ENCODE measurements at regions not wholly inside any gene's neighbourhood (a gene's known extent, or its start where the extent isn't known, plus 50 kb on each side); places are given as distances from the start of the nearest gene placed in this dataset.
"Not testable (repeated sequence)": the region's sequence is repeated elsewhere in the genome, so short reads cannot be mapped to it uniquely, and the experiment has no call there.

DNA sequence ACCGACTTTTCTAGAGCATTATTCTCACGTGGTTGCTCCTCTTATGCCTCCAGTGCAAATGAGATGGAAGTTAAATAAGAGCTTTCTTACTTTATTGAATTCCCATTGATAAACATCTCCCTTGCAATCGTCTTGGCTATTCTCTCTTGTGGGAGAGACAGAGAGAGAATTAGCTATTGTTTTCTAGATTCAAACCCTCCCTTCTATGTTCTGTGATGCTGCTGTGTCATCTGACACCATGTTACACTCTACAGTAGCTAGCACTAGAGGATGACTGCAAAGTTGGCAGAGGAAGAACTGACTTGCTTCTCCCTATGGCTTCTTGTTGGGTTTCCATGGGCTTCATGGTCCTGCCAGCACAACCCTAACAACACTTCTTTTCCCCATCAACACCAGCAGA lies 134.6 kb upstream of the RANBP3L start:
- DNase-seq = no peak

DNA sequence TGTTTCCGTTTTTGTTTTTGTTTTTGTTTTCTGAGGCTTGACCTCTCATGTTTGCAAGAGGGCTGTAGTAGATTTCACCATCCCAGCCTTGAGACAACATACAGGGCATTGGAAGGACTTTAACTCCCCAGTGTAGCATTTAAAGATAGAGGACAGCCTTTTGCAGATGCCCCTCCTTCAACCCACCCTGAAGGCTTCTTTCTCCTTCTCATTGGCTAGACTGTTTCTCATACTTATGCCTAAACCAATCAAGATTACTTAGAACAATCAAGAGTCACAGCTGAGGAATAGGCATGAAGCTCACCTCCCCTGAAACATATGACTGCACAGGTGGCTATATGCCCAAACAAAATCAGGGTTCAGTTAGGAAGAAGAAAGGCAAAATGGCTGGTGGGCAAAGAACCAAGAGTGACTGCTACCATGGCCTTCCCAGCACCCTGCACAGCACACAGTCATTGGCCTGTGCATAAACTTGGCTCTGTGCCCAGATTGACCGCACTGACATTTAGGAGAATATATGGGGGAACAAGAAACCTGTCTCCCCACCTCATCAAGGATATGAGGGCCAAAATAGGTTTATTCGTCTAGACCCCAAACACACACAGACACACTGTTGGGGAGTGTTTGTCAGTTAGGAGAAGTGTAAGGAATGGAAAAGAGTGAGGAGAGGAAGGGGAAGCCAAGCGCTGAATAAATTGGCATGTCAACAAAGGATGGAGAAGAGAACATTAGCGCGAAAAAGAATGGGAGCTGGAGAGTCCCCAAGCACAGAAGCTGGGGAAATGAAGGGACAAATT lies 137.3 kb upstream of the RANBP3L start:
- DNase-seq = no peak

DNA sequence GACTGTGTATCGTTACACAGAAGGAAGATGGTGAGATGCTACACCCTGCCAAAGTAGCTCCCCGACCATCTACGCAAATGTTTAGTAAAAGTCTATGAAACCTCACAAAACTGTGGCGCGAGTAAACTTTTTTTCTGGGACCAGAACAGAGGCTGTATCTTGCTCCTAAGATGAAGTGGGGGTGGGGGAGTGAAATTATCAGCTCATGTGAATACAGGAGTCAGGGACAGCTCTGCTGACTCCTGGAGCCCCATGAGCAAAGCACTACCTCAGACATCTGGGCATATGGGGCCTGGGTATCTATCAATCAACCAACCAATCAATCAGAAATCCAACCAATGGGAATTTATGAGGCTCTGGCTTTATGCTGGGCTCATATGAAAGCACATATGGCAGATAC lies 138.6 kb upstream of the RANBP3L start:
- DNase-seq = no peak

DNA sequence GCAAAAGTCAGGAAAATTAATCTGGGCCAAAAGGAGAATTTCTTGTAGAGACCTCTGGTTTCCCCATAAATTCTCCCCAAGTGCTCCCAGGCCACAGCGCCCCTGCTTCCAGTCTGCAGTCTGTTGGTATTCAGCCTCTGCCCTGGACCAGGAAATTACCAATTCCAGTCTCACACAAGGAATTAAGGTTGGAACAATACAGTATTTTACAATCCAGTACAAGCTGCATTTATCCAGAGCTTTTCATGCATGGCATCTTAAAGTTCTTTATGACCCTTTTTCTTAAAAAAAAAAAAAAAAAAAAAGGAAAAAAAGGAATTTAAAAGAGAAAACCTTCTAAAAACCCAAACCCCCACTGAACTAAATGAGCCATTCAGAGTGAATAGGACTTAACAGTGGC lies 139.6 kb upstream of the RANBP3L start:
- DNase-seq = no peak

DNA sequence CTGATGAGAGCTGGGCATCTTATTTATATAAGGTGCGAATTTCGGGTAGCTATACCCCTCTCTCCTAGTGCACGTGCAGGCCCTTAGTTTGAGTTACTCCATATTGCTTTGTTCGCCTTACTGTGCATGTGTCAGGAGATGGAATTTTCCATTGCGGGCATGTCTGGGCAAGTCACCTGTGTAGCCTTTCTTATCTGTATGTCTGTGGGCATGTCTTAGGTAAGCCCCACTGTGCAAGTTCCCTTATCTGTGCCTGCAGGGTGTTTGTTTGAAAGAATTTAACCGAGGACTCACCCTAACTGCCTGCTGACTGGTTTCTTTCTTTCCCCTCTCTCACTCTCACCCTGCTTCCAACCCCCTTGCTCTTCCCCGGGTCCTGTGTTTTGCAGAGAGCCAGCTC lies 140.7 kb upstream of the RANBP3L start:
- DNase-seq = no peak

DNA sequence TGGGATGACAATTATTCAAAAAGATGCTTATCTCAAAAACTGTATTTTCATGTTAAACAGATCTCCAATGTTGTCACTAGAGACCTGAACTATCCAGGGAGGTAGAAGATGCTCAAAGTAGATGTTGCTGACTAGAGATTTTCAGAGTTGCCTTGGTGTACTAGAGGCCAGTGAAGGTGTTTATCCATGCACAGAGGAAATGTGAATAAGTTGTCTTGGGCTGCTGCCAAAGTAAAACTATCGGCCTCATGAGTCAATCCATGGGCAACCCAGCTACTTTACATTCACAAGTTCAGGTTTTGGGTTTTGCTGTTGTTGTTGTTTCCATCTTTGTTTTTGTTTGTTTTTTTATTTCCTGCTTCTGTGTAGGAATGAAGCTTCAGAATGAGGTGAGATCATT lies 141.1 kb upstream of the RANBP3L start:
- DNase-seq = no peak

DNA sequence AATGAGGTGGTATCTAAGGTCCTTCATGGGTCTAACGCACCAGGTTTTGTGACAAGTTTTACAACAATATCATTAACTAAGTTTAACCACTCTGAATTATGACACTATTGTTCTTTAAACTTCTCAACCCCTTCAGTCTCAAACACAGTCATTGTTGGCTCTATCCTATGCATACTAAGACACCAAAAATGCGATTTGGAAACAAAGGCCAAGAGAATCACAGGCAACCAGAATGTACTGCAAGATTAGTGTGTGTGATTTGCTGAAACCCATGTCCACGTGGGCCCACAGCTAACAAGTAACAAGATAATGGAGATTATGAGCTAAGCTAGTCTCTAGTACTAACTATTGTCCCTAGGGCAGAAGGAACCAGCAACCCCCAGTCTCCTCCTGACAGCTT lies 142.2 kb upstream of the RANBP3L start:
- no peak for DNase-seq

DNA sequence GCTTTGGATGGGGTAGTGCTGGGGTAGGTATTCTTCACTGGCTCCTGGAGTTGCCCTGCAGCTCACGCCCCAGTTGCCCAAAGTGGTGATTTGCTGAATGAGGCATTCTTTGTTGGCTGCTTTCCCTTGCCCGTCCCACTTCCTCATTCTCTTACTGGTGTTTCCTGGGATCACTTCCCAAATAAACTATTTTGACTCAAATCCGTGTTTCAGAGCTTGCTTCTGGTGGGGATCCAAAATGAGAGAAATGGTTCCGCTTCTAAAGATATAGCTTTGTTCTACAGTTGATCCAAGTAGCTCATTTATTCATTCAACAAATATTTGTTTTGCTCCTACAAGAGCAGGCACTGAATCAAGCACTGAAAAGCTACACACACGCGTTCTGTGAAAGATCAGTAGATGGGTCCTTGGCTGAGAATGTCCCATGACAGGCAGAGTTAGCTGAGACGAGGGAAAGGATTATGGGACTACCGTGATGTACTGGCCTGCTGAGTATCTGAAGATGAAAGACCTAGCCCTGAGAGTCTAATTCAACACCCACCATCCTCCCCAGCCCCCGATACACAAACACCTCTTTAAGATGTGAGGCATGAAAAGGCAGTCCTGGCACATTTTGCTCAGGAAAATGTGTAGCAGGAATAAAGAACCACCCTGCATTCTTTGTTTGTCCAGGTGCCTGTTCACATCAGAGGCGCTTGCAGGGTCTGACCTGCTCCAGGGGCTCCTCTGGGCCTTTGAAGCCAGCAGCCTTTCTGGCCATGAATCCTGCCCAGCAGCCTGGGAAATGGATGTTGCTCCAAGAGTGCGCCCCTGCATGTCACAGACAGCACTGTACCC lies 143.1 kb upstream of the RANBP3L start:
- DNase-seq = no peak

DNA sequence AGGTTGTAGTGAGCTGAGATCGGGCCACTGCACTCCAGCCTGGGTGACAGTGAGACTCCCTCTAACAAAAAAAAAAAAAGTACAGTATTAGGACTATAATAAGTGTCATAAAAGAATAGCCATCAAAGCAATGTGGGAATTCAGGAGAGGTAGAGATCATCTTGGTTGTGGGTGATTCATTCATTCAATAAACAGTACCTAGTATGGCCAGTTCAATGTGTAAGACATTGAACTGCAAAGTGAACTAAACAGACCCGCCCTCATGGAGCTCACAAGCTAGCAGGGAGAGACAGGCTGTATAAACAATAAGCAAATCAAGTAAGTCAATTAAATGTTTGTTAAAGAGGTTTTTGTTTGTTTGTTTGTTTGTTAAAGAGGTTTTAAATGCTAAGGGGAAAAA lies 146.1 kb upstream of the RANBP3L start:
- no peak for DNase-seq

DNA sequence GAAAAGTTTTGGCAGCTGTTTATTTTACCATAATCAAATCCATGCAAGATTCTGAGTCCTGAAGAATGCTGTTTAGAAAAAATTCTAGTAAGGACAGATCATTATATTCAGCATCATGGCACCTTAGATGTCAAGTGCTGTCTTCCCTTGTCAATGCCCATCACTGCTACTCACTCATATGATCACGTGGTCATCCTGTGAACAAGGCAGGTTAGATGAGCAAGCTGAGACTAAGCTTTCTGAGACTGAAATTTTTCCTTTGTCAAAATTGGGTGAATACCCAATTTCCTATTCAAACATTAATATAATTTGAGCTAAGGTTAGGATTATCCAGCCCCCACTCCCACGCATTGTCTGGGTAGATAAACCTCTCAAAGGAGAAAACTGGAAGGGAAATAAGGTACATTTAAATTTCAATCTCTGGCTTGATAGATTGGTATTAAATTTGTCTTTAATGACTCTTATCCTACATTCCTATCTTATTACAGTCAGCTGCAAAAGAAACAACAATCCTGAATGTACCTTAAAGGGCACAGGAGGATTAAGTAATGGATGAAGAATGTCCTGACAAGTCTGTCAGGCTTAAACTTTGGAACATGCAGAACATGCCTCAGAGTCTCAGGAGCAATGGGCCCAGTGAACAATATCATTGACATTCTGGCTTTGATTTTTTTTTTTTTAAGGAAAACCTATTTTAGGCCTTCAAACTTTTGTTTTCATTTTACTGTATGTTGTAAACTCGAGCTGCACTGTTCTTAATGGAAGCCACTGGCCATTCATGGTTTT lies 148.7 kb upstream of the RANBP3L start:
- DNase-seq = no peak

DNA sequence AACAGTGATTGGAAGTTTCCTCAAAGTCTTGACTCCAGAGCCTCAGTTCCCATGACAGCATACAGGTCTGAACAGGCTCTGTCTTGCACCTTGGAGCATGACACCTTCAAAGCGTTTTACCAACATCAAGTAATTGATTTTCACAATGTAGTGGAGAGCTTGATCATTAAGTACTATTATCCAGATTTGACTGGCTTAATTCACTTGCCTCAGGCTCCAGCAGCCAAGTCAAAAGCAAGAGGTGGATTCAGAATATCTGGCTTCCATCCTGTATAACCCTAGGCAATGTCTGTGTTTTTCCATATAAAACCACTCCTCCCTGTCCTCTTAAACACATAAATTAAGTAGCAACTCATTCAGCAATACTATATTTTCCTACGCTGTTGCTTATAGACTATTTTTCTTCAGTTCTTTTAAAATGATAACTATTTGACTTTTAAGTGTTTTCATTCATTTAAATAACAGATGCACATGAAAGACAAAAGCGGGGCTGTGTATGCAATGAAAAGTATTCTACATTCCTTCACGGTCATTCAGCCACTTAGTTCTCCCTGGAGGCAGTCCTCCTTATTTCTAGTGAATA lies 150.8 kb upstream of the RANBP3L start:
- DNase-seq = no peak

DNA sequence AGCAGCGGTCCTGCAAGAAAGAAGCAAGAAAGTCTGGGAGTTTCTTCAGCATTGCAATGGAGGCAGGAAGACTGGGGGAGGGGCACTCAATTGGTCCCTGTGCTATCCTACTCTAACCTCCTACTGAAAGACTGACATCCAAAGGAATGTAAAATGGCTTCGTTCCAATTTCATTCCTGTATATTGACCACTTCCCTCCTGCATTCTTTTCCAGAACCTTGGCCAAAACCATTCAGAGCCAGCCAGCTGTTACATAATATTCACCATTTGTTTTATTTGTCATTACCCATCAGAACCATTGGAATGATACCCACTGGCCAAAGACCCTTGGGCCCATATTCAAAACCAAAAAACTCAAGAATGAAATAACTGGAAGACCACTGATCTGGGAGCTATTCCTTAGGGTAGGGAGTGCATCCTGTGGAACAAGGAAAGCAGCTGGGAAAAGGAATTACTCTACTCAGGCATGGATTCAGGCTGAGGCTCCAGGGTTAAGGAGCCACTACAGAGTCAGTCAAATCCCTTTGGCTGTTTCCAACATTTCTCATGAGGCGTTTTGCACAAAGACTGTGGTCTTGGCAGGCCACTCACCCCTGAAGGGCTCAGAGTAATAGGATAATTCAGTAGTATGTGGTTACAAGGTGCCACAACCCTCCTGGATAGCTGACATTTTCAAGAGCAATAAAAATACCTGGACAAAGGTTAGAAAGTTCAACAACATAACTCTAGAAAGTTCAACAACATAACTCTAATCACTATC lies 148.7 kb upstream of the SLC1A3 start:
- DNase-seq = no peak

DNA sequence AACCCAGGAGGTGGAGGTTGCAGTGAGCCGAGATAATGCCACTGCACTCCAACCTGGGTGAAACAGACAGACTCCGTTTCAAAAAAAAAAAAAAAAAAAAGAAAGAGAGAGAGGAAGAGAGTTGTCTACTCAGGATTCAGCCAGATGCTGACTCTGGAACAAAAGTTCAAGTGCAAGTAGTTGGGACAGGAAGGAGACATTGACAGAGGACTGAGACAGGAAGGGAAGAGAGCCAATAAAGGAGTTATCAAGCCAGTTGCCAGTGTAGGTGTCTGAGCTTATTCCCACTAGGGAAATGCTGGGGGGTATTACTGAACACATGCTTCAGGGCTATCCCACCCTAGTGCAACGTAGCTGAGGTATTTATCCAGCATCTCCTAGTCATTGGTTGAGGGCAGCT lies 147.7 kb upstream of the SLC1A3 start:
- no peak for DNase-seq

DNA sequence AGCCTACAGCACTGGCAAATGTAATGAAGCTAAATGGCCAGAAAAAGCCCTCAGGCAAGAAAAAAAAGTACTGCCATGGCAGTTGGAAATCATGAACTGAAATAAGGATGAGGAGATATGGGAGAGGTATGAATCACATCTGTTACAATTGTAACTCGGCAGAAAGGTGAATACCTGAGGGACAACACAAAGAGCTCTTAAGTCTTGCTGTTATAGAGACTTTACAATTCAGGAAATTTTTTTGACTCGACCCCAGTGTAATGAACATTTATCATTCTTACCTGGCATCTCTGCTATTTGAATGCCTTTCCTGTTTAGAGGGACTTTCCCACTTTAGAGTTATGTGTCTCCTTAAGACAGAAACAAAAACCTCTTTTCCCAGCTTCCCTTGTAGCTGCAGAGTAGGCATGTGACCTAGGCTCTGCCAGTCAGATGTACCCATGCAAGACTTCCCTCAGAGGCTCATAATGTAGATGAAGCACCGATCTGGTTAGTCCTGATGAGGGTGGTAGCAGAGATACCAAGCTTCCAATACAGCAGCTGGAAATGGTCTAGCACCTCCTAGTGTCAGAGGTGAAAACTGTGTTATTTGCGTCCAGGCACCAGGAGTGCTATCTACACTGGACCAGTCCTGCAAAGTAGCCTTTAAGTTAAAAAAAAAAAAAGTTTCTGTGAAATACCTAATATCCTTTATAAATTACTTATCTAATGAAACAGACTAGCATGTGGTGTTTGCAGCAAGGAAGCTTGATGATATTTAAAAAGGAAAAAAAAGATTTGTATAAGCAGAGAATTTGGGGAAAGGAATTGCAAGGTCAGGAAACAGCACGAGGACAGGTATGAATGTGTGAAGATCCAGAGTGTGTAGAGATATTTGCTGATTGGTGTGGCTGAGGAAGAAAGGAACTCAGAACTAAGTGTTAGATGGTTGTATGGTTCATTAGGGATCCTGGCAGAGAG lies 146.9 kb upstream of the SLC1A3 start:
- DNase-seq = no peak

DNA sequence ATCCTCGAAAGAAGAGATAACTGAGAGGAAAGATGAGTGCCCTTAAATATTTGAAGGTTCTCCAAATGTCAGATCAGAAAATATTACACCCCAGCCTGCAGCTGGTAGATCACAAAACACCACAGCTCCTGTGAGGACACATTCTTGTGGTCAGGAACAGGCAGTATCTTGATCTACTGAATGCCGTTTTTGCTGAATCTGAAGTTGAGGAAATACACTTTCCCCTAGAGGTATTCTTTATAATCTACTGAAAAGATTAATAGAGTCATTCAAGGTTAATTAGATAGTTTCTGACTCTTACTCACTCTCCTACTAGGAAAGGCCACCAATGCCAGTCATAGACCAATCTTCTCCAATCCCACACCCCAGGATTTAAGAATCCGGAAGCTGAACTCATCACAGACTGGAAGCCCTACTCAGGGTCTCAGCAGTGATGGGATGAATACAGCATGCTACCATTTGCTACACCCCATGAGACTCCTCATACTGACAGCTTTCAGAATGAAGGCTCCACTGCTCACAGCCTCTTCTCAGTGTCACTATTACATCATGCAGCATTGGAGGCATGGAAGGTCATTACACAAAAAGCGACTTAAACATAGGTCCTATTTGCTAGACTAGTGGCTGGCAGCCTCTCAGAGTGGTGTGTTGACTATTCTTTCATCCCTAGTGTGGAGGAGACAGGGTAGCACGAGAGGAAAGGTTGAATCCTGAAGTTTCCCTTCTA lies 143.9 kb upstream of the SLC1A3 start:
- no peak for DNase-seq

DNA sequence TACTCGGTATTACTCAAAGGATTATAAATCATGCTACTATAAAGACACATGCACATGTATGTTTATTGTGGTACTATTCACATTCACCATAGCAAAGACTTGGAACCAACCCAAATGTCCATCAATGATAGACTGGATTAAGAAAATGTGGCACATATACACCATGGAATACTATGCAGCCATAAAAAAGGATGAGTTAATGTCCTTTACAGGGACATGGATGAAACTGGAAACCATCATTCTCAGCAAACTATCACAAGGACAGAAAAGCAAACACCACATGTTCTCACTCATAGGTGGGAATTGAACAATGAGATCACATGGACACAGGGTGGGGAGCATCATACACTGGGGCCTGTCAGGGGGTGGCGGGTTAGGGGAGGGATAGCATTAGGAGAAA lies 130.5 kb upstream of the SLC1A3 start:
- DNase-seq = not testable (repeated sequence)

DNA sequence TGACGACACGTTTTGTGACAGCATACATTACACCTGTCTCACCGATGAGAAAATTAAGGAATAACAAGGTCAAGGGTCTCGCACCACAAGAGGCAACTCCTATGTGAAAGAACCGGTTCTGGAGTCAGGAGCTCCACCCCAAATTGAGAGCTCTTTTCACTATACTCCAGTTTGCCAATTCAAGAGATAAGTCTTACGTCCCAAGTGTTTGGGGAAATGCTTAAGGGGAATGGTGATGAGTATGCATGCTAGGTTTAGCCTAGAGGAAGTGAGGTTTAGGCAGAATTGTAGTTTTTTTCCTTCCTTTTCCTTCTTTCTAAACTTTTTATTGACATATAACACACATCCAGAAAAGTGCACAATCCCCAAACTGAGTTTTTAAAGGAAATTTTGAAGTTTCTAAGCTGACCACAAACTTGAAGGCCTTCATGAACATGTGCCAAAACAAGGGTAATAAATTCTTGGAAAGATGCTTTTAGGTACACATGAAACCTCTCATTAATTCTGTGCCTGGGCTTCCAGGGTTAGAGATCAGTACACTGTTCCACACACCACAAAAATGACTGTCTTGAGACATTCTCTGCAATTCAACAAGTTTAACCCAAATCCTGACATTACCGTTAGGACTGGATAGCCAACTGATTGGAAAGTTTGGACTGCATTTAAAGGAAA lies 127.6 kb upstream of the SLC1A3 start:
- no peak for DNase-seq

DNA sequence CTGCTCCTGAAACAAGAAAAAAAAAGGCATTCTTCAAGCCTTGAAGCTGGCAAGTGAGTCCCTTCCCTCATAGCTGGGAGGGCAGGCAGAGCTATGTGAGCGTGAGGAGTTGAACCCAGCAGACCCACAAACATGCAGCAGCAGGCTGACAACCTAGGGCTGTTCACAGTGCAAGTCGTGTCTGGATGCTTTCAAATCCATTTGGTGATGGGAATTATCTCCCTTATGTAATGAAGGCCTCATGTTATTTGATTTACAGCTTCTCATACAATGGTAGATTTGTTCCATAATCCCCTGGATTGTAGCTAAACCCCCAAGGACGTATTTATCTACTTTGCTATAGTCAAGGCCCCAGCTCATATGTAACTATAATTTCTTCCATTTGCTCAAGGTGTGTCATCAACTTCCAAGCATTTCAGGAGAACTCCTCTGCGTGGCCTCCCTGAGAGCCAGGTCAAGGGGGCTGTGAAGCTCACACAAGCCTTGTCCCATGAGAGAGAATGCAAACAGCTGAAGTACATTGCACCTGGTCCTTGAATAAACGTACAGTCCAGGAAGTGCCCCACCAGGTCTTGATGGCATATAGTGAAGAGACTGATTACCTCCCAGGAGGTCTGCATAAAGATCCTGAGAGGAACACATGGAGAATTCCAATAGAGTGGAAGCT lies 124.8 kb upstream of the SLC1A3 start:
- DNase-seq = no peak

DNA sequence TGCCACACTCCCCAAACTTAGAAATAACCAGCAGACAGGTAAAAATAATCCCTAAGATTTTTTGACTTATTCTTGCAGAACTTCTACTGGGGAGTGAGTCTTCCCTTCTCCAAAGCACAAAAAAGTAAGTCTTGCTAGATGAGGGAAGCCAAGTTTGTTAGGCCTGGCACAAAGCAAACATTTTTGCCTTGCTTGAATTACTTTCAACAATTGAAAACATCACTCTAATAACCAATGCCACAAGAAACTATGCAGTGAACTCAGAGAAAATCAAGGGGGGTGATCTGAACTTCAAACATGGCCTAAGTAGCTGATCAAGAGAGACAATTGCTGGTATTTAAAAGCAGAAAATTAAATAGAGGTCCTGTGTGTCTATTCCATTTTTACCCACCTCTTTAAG lies 123.6 kb upstream of the SLC1A3 start:
- DNase-seq = no peak

Data from activated CD8-positive, alpha-beta memory T cell treated with anti-CD3 and anti-CD28 coated beads, Interleukin-2, amount 50 U/mL, for 4 hours (primary cell).